PC-3 (cell line): ENCODE measurements at regions not wholly inside any gene's neighbourhood (a gene's known extent, or its start where the extent isn't known, plus 50 kb on each side); places are given as distances from the start of the nearest gene placed in this dataset.

Source experiments
- ATAC-seq: fragments of 200-7000 bp; cut with Tn5 transposase; 2 replicates; pipeline ENCODE4 v1.9.1; 2020; ENCODE audit warnings: mild to moderate bottlenecking, moderate library complexity
- BruUV-seq: library from RNA; stranded (reverse); fragments of 400-500 nt; replicated peaks from 2 replicates; lab custom pipeline; 2021; lab: Mats Ljungman, UMichigan
- CTCF ChIA-PET: fragments of 300-600 bp; sonication (Branson Sonifier 250); formaldehyde crosslinking; loops from one replicate; lab custom pipeline; 2022; ENCODE audit warnings: antibody characterized with exemption; lab: Charles Lee
- POLR2A ChIA-PET: fragments of 300-600 bp; sonication (Branson Sonifier 250); formaldehyde crosslinking; loops from one replicate; lab custom pipeline; 2022; ENCODE audit warnings: antibody characterized with exemption; ENCODE audit not compliant: unreplicated experiment; lab: Charles Lee
- DNase-seq: peaks from one replicate; pipeline ENCODE4 v3.0.0-alpha.2; 2015
- H2AFZ ChIP-seq: fragments of 300-600 bp; sonication (generic); 2 replicates; pipeline ENCODE4 v1.6.0; 2016; ENCODE audit warnings: antibody characterized with exemption, low read length
- H3F3A ChIP-seq: fragments of 300-600 bp; sonication (generic); one replicate; pipeline ENCODE4 v1.6.0; 2017; ENCODE audit warnings: antibody characterized with exemption, low read length, control low read depth, mild to moderate bottlenecking; ENCODE audit not compliant: unreplicated experiment
- H3K27ac ChIP-seq: fragments of 300-600 bp; sonication (generic); 2 replicates; pipeline ENCODE4 v1.5.1; 2016; ENCODE audit warnings: mild to moderate bottlenecking, low read length
- H3K27me3 ChIP-seq: fragments of 300-600 bp; sonication (generic); 2 replicates; pipeline ENCODE4 v1.6.1; 2016; ENCODE audit warnings: low read length, mixed read lengths
- H3K36me3 ChIP-seq: fragments of 300-600 bp; sonication (generic); 2 replicates; pipeline ENCODE4 v1.6.1; 2016; ENCODE audit warnings: low read depth, mixed run types, low read length, mixed read lengths
- H3K4me1 ChIP-seq: fragments of 300-600 bp; sonication (generic); 2 replicates; pipeline ENCODE4 v1.5.1; 2016; ENCODE audit warnings: low read length; ENCODE audit not compliant: insufficient read depth
- H3K4me2 ChIP-seq: fragments of 300-600 bp; sonication (generic); 2 replicates; pipeline ENCODE4 v1.6.0; 2016; ENCODE audit warnings: low read length
- H3K4me3 ChIP-seq: fragments of 300-600 bp; sonication (generic); 2 replicates; pipeline ENCODE4 v1.5.1; 2016; ENCODE audit warnings: mild to moderate bottlenecking, low read length, mixed read lengths
- H3K79me2 ChIP-seq: fragments of 300-600 bp; sonication (generic); 2 replicates; pipeline ENCODE4 v1.6.1; 2017; ENCODE audit warnings: low read length, mixed read lengths
- H3K9ac ChIP-seq: fragments of 300-600 bp; sonication (generic); 2 replicates; pipeline ENCODE4 v1.6.0; 2016; ENCODE audit warnings: mild to moderate bottlenecking, low read length
- H3K9me2 ChIP-seq: fragments of 300-600 bp; sonication (generic); replicated peaks from 2 replicates; pipeline ENCODE4 v1.6.1; 2016; ENCODE audit warnings: mixed run types, low read length, mixed read lengths
- H3K9me3 ChIP-seq: fragments of 300-600 bp; sonication (generic); 2 replicates; pipeline ENCODE4 v1.6.1; 2016; ENCODE audit warnings: low read length, mixed read lengths
- H4K20me1 ChIP-seq: fragments of 300-600 bp; sonication (generic); 2 replicates; pipeline ENCODE4 v1.6.1; 2016; ENCODE audit warnings: low read length, mixed read lengths
- EZH2 ChIP-seq: fragments of 300-600 bp; sonication (generic); IDR thresholded peaks from one replicate; pipeline ENCODE4 v1.6.1; 2017; ENCODE audit warnings: antibody characterized with exemption, mild to moderate bottlenecking, low read length; ENCODE audit not compliant: unreplicated experiment
- EZH2phosphoT487 ChIP-seq: fragments of 300-600 bp; sonication (generic); IDR thresholded peaks from 2 replicates; pipeline ENCODE4 v1.6.1; 2018; ENCODE audit warnings: mild to moderate bottlenecking, antibody characterized with exemption, low read length, borderline replicate concordance
- intact Hi-C: fragments of 100-400 bp; cut with micrococcal nuclease; formaldehyde crosslinking; loops from 2 replicates; pipeline ENCODE4 v1.9.0; 2023
- TF ChIP-seq, protein P1 (sequence below): fragments of 300-600 bp; sonication (generic); conservative IDR thresholded peaks from 2 replicates; pipeline ENCODE4 v1.5.1; 2017; ENCODE audit warnings: antibody characterized with exemption, low read depth, mild to moderate bottlenecking, low read length

DNA sequence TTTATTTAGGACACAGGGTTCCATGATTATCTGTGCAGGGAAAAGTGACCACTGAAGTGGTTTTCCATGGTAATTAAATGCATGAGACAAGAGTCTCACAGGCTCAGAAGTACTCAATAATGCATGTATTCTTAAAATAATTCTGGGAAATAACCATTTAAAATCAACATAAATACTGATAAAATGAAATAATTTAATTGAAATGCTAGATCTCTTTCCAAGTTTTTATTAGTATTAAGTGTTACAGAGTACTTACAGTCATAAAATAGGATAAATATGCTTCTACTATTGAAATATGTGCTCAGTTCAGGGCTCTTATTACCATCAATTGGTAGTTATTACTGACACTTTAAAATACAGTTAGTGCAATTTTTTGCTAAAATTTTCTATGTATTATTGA lies 916.0 kb upstream of the GJE1 start:
- Histone ChIP-seq H3K36me3 (no peaks in the 10 kb centered on the region), H3F3A (no peaks in the 10 kb centered on the region), H3K27me3 (no peaks in the 10 kb centered on the region), H3K9ac (no peak overlapping the region), H3K9me3 (no peaks in the 10 kb centered on the region), H3K79me2 (no peaks in the 10 kb centered on the region), H3K4me2 (no peak overlapping the region), H2AFZ (no peak overlapping the region), H3K4me1 (0 out of 2 replicates have a peak, but pooled peaks cover 5% of the 10 kb centered on the region), H3K4me3 (no peak overlapping the region), H3K27ac (no peak overlapping the region), H4K20me1 (no peaks in the 10 kb centered on the region), H3K9me2 (no peaks in the 10 kb centered on the region)
- no TSS peak for BruUV-seq
- ATAC-seq (no peak), DNase-seq (no peak)
- no peak for TF ChIP-seq EZH2phosphoT487
- TF ChIP-seq, protein P1, sequence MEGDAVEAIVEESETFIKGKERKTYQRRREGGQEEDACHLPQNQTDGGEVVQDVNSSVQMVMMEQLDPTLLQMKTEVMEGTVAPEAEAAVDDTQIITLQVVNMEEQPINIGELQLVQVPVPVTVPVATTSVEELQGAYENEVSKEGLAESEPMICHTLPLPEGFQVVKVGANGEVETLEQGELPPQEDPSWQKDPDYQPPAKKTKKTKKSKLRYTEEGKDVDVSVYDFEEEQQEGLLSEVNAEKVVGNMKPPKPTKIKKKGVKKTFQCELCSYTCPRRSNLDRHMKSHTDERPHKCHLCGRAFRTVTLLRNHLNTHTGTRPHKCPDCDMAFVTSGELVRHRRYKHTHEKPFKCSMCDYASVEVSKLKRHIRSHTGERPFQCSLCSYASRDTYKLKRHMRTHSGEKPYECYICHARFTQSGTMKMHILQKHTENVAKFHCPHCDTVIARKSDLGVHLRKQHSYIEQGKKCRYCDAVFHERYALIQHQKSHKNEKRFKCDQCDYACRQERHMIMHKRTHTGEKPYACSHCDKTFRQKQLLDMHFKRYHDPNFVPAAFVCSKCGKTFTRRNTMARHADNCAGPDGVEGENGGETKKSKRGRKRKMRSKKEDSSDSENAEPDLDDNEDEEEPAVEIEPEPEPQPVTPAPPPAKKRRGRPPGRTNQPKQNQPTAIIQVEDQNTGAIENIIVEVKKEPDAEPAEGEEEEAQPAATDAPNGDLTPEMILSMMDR, result no peak
- TF ChIP-seq EZH2, result no peak
- ChIA-PET POLR2A (no interaction called here), CTCF (no interaction called here)
- intact Hi-C loops, result no loop called here

DNA sequence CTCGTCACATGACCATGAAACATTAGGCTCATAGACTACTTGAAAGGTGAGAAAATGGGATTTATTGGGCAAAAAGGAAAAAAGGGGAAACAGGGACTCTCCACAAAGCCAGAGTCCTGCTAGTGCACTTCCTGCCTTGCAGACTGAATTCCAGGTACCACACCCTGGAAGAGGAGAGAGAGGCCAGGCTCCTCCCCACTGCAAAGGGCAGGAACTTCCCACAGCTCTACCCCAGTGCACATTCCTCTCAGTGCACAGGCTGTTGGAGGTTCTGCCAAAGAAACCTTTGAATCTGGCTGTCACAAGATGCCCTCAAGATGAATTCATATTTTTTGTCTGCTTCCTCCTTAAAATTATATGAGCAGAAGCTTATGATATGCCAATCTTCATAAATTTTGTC lies 920.4 kb upstream of the GJE1 start:
- Histone ChIP-seq H3K9ac (no peak overlapping the region), H3K9me3 (no peaks in the 10 kb centered on the region), H3K9me2 (no peaks in the 10 kb centered on the region), H4K20me1 (no peaks in the 10 kb centered on the region), H3K36me3 (no peaks in the 10 kb centered on the region), H2AFZ (peak overlapping the region; percentile 64), H3K27ac (no peak overlapping the region), H3K79me2 (no peaks in the 10 kb centered on the region), H3K4me3 (no peak overlapping the region), H3K27me3 (no peaks in the 10 kb centered on the region), H3K4me2 (no peak overlapping the region), H3K4me1 (0 out of 2 replicates have a peak, but pooled peaks cover 5% of the 10 kb centered on the region), H3F3A (no peaks in the 10 kb centered on the region)
- BruUV-seq, result no TSS peak
- intact Hi-C loops, result no loop called here
- ChIA-PET POLR2A (no interaction called here), CTCF (no interaction called here)
- DNase-seq (peak; percentile 40), ATAC-seq (peak; percentile 29; the same call in 1 of the 2 replicates)
- TF ChIP-seq EZH2phosphoT487 (no peak), EZH2 (no peak)
- TF ChIP-seq, protein P1, result no peak

DNA sequence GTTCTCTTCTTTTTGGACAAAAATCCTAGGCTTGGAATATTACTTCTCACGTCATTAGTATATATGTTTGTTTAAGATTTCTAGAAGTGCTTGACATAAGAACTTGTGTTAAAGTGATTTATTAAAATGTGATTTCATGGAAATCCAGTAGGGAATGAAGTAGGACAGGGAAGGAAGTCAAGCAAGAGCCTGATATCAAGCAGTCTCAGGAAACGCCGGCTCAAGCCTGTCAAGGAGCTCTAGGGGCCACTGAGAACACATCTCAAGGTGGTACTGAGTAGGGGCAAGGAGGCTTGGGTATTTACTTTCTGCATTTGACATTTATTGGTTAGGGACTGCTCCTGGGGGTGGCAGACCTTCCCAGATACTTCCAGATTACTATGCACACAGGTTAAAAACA lies 920.9 kb upstream of the GJE1 start:
- Histone ChIP-seq H3K36me3 (no peaks in the 10 kb centered on the region), H4K20me1 (no peaks in the 10 kb centered on the region), H3K9ac (no peak overlapping the region), H2AFZ (peak overlapping the region; percentile 64), H3K4me2 (no peak overlapping the region), H3K9me3 (no peaks in the 10 kb centered on the region), H3K27ac (no peak overlapping the region), H3K9me2 (no peaks in the 10 kb centered on the region), H3K4me1 (0 out of 2 replicates have a peak, but pooled peaks cover 5% of the 10 kb centered on the region), H3K4me3 (no peak overlapping the region), H3K79me2 (no peaks in the 10 kb centered on the region), H3K27me3 (no peaks in the 10 kb centered on the region), H3F3A (no peaks in the 10 kb centered on the region)
- POLR2A ChIA-PET, result no interaction called here
- DNase-seq, result no peak
- CTCF ChIA-PET, result no interaction called here
- no TSS peak for BruUV-seq
- ATAC-seq, result no peak
- intact Hi-C loops, result no loop called here
- TF ChIP-seq EZH2 (no peak), EZH2phosphoT487 (no peak)
- TF ChIP-seq, protein P1, result no peak
